ENCODE measurements at regions not wholly inside any gene's neighbourhood (a gene's known extent, or its start where the extent isn't known, plus 50 kb on each side); places are given as distances from the start of the nearest gene placed in this dataset.

GRCh38 chr5:39561421-39561820 lies 136.6 kb upstream of the DAB2 start:
- Histone ChIP-seq H2AFZ (ENCODE audit: low read length) (no peak overlapping the region), H2BK120ac (ENCODE audit: low read depth, low read length, poor library complexity, severe bottlenecking) (no peak overlapping the region), H3K23me2 (ENCODE audit: insufficient read length, low read depth, low read length, poor library complexity, severe bottlenecking) (no peaks in the 10 kb centered on the region), H4K5ac (ENCODE audit: insufficient read length, low read depth, low read length) (no peak overlapping the region), H3K4ac (ENCODE audit: low read depth, low read length) (no peak overlapping the region), H2BK20ac (ENCODE audit: low read depth, low read length, poor library complexity, severe bottlenecking) (no peak overlapping the region), H3K27me3 (ENCODE audit: insufficient read depth, low read length) (no peaks in the 10 kb centered on the region), H3K4me2 (ENCODE audit: insufficient read depth, insufficient read length, low read length) (no peak overlapping the region), H3K9ac (ENCODE audit: extremely low read depth, insufficient read length, low read length) (no peak overlapping the region), H3K79me2 (ENCODE audit: insufficient read depth, low read length) (no peaks in the 10 kb centered on the region), H3K79me1 (ENCODE audit: insufficient read depth, low read depth, low read length, poor library complexity, severe bottlenecking) (no peaks in the 10 kb centered on the region), H4K8ac (replicated peaks; ENCODE audit: insufficient read length, low read depth, low read length) (no peak overlapping the region), H2BK15ac (ENCODE audit: low read depth, low read length) (no peak overlapping the region), H2BK12ac (ENCODE audit: insufficient read length, low read depth, low read length) (no peak overlapping the region), H3K18ac (ENCODE audit: insufficient read length, low read depth, low read length) (no peak overlapping the region), H2BK5ac (ENCODE audit: insufficient read length, low read length) (no peak overlapping the region), H4K20me1 (ENCODE audit: control insufficient read depth, insufficient read depth, insufficient read length) (no peaks in the 10 kb centered on the region), H3K4me1 (ENCODE audit: insufficient read depth, low read length) (no peaks in the 10 kb centered on the region), H3K23ac (ENCODE audit: insufficient read length, low read depth, low read length) (no peak overlapping the region), H2AK5ac (ENCODE audit: insufficient read length, low read length) (no peak overlapping the region), H4K91ac (ENCODE audit: insufficient read length, low read depth, low read length) (no peak overlapping the region), H3K14ac (ENCODE audit: insufficient read depth, low read length) (no peak overlapping the region), H3T11ph (ENCODE audit: low read length) (no peak overlapping the region), H3K27ac (ENCODE audit: insufficient read length, low read depth, low read length) (no peak overlapping the region), H3K9me3 (ENCODE audit: control insufficient read depth, low read depth, low read length) (no peaks in the 10 kb centered on the region), H3K56ac (ENCODE audit: insufficient read length, low read depth, low read length) (no peak overlapping the region)
- DNase-seq, result no peak
- Mint-ChIP-seq H3K27ac (no peak overlapping the region; a peak in 1 of 7 replicates), H3K4me3 (no peak overlapping the region), H3K36me3 (ENCODE audit: insufficient read depth in 1 of 3, low read depth in 3 of 3) (no peaks in the 10 kb centered on the region), H3K4me1 (no peaks in the 10 kb centered on the region), H3K27me3 (ENCODE audit: low read depth) (no peaks in the 10 kb centered on the region), H3K9me3 (no peaks in the 10 kb centered on the region)
- TF ChIP-seq CTCF (conservative IDR thresholded peaks at IDR 0.05), result no peak
- no CpG with 5 or more reads among the region's 2 CpGs for WGBS (ENCODE audit: extremely low coverage, insufficient read length, low lambda C conversion rate)

Measured in H9 (cell line).